ENCODE measurements at regions not wholly inside any gene's neighbourhood (a gene's known extent, or its start where the extent isn't known, plus 50 kb on each side); places are given as distances from the start of the nearest gene placed in this dataset.

GRCh38 chr3:182327196-182327681 lies 466.1 kb upstream of the ATP11B start:
- Histone ChIP-seq H3K27me3 (ENCODE audit: control insufficient read depth, insufficient read depth, low read length) (no peaks in the 10 kb centered on the region), H3K56ac (ENCODE audit: extremely low read depth, insufficient read depth, low read length) (no peak overlapping the region), H2AFZ (replicated peaks; ENCODE audit: low read length, poor library complexity) (no peak overlapping the region), H3K9me1 (ENCODE audit: insufficient read depth, low read length) (no peaks in the 10 kb centered on the region), H4K8ac (ENCODE audit: low read depth in 2 of 2, low read length in 2 of 2) (no peak overlapping the region), H3K36me3 (ENCODE audit: control insufficient read depth, insufficient read depth, low read length) (no peaks in the 10 kb centered on the region), H2AK9ac (replicated peaks; ENCODE audit: low read depth, low read length, poor library complexity) (no peak overlapping the region), H2BK5ac (ENCODE audit: low read depth, low read length, poor library complexity, severe bottlenecking) (no peak overlapping the region), H3K14ac (replicated peaks; ENCODE audit: low read depth, low read length) (no peak overlapping the region), H3K23ac (ENCODE audit: low read depth, low read length) (no peak overlapping the region), H3K9ac (ENCODE audit: low read depth, low read length) (no peak overlapping the region), H4K20me1 (ENCODE audit: insufficient read depth, low read length) (no peaks in the 10 kb centered on the region), H4K91ac (ENCODE audit: insufficient read depth, low read depth, low read length) (no peak overlapping the region), H3K4me2 (ENCODE audit: low read depth, low read length) (no peak overlapping the region), H3K4me1 (ENCODE audit: control insufficient read depth, insufficient read depth, low read length) (no peaks in the 10 kb centered on the region), H3K9me3 (ENCODE audit: control insufficient read depth, insufficient read depth, low read length) (peaks cover 10% of the 10 kb centered on the region; the same call in 1 of the 2 replicates), H3K27ac (ENCODE audit: insufficient read depth, low read length) (no peak overlapping the region), H2BK120ac (ENCODE audit: low read depth, low read length) (no peak overlapping the region), H2BK15ac (ENCODE audit: low read depth, low read length) (no peak overlapping the region), H3K4me3 (ENCODE audit: insufficient read depth, low read depth, low read length) (no peak overlapping the region), H2BK20ac (ENCODE audit: low read depth, low read length) (no peak overlapping the region), H2AK5ac (ENCODE audit: low read depth, low read length) (no peak overlapping the region), H3K18ac (ENCODE audit: low read depth, low read length) (no peak overlapping the region), H3K4ac (ENCODE audit: low read depth, low read length) (no peak overlapping the region), H4K5ac (ENCODE audit: low read depth, low read length) (no peak overlapping the region), H3K79me1 (ENCODE audit: low read depth in 1 of 2, low read length in 2 of 2) (no peaks in the 10 kb centered on the region)
- CTCF ChIA-PET: no interaction called here
- BruUV-seq (replicated peaks): no TSS peak
- intact Hi-C loops (cut with micrococcal nuclease) (no loop called here), in situ Hi-C loops (cut with MboI; ENCODE audit: low sequenced_read_pairs) (no loop called here), dilution Hi-C loops (cut with HindIII; ENCODE audit: low sequenced_read_pairs, unreplicated experiment) (no loop called here)
- TF ChIP-seq CTCF (conservative IDR thresholded peaks at IDR 0.05; ENCODE audit: low read depth, low read length) (no peak), BHLHE40 (IDR thresholded peaks at IDR 0.05; ENCODE audit: low read depth, low read length) (no peak), FOS (IDR thresholded peaks at IDR 0.05; ENCODE audit: low read depth, low read length) (no peak), NFE2L2 (IDR thresholded peaks at IDR 0.05; ENCODE audit: low read depth, low read length) (no peak), POLR2A (IDR thresholded peaks at IDR 0.05; ENCODE audit: low read depth, low read length) (no peak), RAD21 (IDR thresholded peaks at IDR 0.05; ENCODE audit: low read length) (no peak), CHD1 (IDR thresholded peaks at IDR 0.05; ENCODE audit: low read depth, low read length) (no peak), SMC3 (IDR thresholded peaks at IDR 0.05; ENCODE audit: low read depth, low read length) (no peak), RFX5 (IDR thresholded peaks at IDR 0.05; ENCODE audit: low read depth, low read length) (no peak)
- POLR2A ChIA-PET (ENCODE audit: unreplicated experiment): no interaction called here
- ATAC-seq (ENCODE audit: low read depth) (no peak), DNase-seq (no peak)
- no CpG with 5 or more reads among the region's 10 CpGs for WGBS, 2 experiments (ENCODE audit: extremely low coverage in 2 of 2, insufficient read length in 1 of 2)
